Neural cell (in vitro differentiated cells): ENCODE measurements at regions not wholly inside any gene's neighbourhood (a gene's known extent, or its start where the extent isn't known, plus 50 kb on each side); places are given as distances from the start of the nearest gene placed in this dataset.

Experiments
- H2AFZ ChIP-seq: fragments of 200-600, 300-800 bp; sonication (generic), shearing (Covaris generic); 2 replicates; pipeline ENCODE4 v1.6.0; 2014; ENCODE audit warnings: low read depth, mild to moderate bottlenecking, antibody characterized with exemption, low read length, moderate library complexity
- H3F3A ChIP-seq: fragments of 200-600 bp; shearing (Covaris generic); 2 replicates; pipeline ENCODE4 v1.6.1; 2016; ENCODE audit warnings: mild to moderate bottlenecking, moderate library complexity, mixed read lengths, antibody characterized with exemption, low read length; ENCODE audit not compliant: insufficient read depth, poor library complexity, severe bottlenecking
- H3K27ac ChIP-seq: fragments of 200-600, 300-800 bp; sonication (generic), shearing (Covaris generic); 2 replicates; pipeline ENCODE4 v1.5.1; 2014; ENCODE audit warnings: mild to moderate bottlenecking, low read length, moderate library complexity
- H3K27me3 ChIP-seq: fragments of 300-800, 200-600 bp; sonication (generic), shearing (Covaris generic); 2 replicates; pipeline ENCODE4 v1.6.0; 2014; ENCODE audit warnings: mild to moderate bottlenecking, low read depth, low read length, moderate library complexity; ENCODE audit not compliant: insufficient read depth
- H3K36me3 ChIP-seq: fragments of 300-800, 200-600 bp; sonication (generic), shearing (Covaris generic); 2 replicates; pipeline ENCODE4 v1.5.1; 2014; ENCODE audit warnings: mild to moderate bottlenecking, antibody characterized with exemption, low read length, moderate library complexity; ENCODE audit not compliant: insufficient read depth
- H3K4me2 ChIP-seq: fragments of 300-800, 200-600 bp; sonication (generic), shearing (Covaris generic); 2 replicates; pipeline ENCODE4 v1.6.0; 2014; ENCODE audit warnings: mild to moderate bottlenecking, low read length
- H3K4me3 ChIP-seq: fragments of 300-800, 200-600 bp; sonication (generic), shearing (Covaris generic); 2 replicates; pipeline ENCODE4 v1.5.1; 2014; ENCODE audit warnings: mild to moderate bottlenecking, low read length, moderate library complexity
- H3K79me2 ChIP-seq: fragments of 200-600 bp; shearing (Covaris generic); replicated peaks from 2 replicates; pipeline ENCODE4 v1.6.0; 2014; ENCODE audit warnings: mild to moderate bottlenecking, low read length, moderate library complexity; ENCODE audit not compliant: insufficient read depth
- H3K9ac ChIP-seq: fragments of 300-800, 200-600 bp; sonication (generic), shearing (Covaris generic); 2 replicates; pipeline ENCODE4 v1.6.1; 2016; ENCODE audit warnings: mild to moderate bottlenecking, low read length, mixed read lengths
- H3K9me2 ChIP-seq: fragments of 200-600 bp; shearing (Covaris generic); 2 replicates; pipeline ENCODE4 v1.6.1; 2016; ENCODE audit warnings: mild to moderate bottlenecking, low read length, mixed read lengths; ENCODE audit not compliant: insufficient read depth
- H3K9me3 ChIP-seq: fragments of 200-600, 300-800 bp; sonication (generic), shearing (Covaris generic); 2 replicates; pipeline ENCODE4 v1.6.1; 2016; ENCODE audit warnings: mild to moderate bottlenecking, mixed run types, low read length, moderate library complexity, mixed read lengths
- H4K20me1 ChIP-seq: fragments of 200-600 bp; shearing (Covaris generic); 2 replicates; pipeline ENCODE4 v1.6.1; 2016; ENCODE audit warnings: mild to moderate bottlenecking, mixed run types; ENCODE audit not compliant: insufficient read depth
- EP300 ChIP-seq: fragments of 450-650 bp; conservative IDR thresholded peaks from 2 replicates; pipeline ENCODE4 v1.6.1; 2014; ENCODE audit warnings: antibody characterized with exemption, mild to moderate bottlenecking, moderate library complexity; ENCODE audit not compliant: poor library complexity, severe bottlenecking
- EZH2 ChIP-seq: fragments of 200-600, 300-800 bp; shearing (Covaris generic), sonication (generic); IDR thresholded peaks from 2 replicates; pipeline ENCODE4 v1.6.1; 2014; ENCODE audit warnings: antibody characterized with exemption, low read length, borderline replicate concordance, mild to moderate bottlenecking; ENCODE audit not compliant: insufficient read depth, poor library complexity, severe bottlenecking
- MXI1 ChIP-seq: fragments of 450-650 bp; conservative IDR thresholded peaks from 2 replicates; pipeline ENCODE4 v1.6.1; 2014; ENCODE audit warnings: antibody characterized with exemption, mild to moderate bottlenecking; ENCODE audit not compliant: poor library complexity, severe bottlenecking
- POLR2AphosphoS5 ChIP-seq: IDR thresholded peaks from 2 replicates; pipeline ENCODE4 v1.6.1; 2012
- RAD21 ChIP-seq: fragments of 450-650 bp; conservative IDR thresholded peaks from 2 replicates; pipeline ENCODE4 v1.6.1; 2014; ENCODE audit warnings: antibody characterized with exemption, mild to moderate bottlenecking, moderate library complexity
- REST ChIP-seq: IDR thresholded peaks from 2 replicates; pipeline ENCODE4 v1.6.1; 2012; ENCODE audit warnings: borderline replicate concordance
- SMC3 ChIP-seq: fragments of 450-650 bp; conservative IDR thresholded peaks from 2 replicates; pipeline ENCODE4 v1.6.1; 2014; ENCODE audit warnings: antibody characterized with exemption, mild to moderate bottlenecking, moderate library complexity; ENCODE audit not compliant: poor library complexity
- TAF1 ChIP-seq: IDR thresholded peaks from 2 replicates; pipeline ENCODE4 v1.6.1; 2012; ENCODE audit warnings: low read depth
- TF ChIP-seq, protein P1 (sequence below): fragments of 450-650 bp; IDR thresholded peaks from 2 replicates; pipeline ENCODE4 v1.5.1; 2014; ENCODE audit warnings: antibody characterized with exemption, mild to moderate bottlenecking, moderate library complexity; ENCODE audit not compliant: poor library complexity, severe bottlenecking

- no peaks in the 10 kb centered on the region for H3K9me3 ChIP-seq
- no peak overlapping the region for H3K4me3 ChIP-seq
- no peak overlapping the region for H2AFZ ChIP-seq
- TF ChIP-seq REST: no peak
- no peak overlapping the region for H3K9ac ChIP-seq
- no peaks in the 10 kb centered on the region for H3K27me3 ChIP-seq
- no peaks in the 10 kb centered on the region for H4K20me1 ChIP-seq
- H3K79me2 ChIP-seq: no peaks in the 10 kb centered on the region
- no peaks in the 10 kb centered on the region for H3F3A ChIP-seq
- no peak overlapping the region for H3K27ac ChIP-seq
- no peaks in the 10 kb centered on the region for H3K36me3 ChIP-seq
- H3K4me2 ChIP-seq: no peak overlapping the region
- H3K9me2 ChIP-seq: no peaks in the 10 kb centered on the region
Observed at GRCh38 chr3:35931867-35932266, 292.5 kb downstream of the ARPP21 start.

DNA sequence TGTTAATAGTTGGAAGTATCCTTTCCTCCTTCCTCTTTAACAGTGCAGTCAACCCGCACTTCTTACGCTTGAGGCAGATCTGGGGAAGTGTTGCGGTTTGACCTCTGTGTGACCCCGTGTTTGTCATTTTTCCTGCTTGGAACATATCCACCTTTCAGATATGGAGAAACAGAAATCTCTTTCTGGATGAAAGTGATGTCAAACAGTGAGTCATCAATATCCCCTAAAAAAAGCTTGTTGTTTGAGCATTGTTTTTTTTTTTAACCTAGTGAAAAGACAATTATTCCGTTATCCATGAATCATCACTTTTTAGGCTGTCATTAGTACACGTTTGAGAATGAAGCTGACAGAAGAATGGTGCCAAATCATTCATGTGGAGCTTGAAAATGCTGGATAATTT is 293.7 kb downstream of the ARPP21 start:
- Histone ChIP-seq H3K27ac (peak overlapping the region; percentile 68), H3K36me3 (no peaks in the 10 kb centered on the region), H3K79me2 (no peaks in the 10 kb centered on the region), H3K9me3 (no peaks in the 10 kb centered on the region), H3K9me2 (no peaks in the 10 kb centered on the region), H3K4me3 (peak overlapping the region; percentile 17), H3F3A (no peaks in the 10 kb centered on the region), H3K27me3 (no peaks in the 10 kb centered on the region), H4K20me1 (no peaks in the 10 kb centered on the region), H3K9ac (no peak overlapping the region), H3K4me2 (no peak overlapping the region), H2AFZ (no peak overlapping the region)
- TF ChIP-seq REST (peak; percentile 86), RAD21 (no peak), SMC3 (peak; percentile 16), EP300 (peak; percentile 88), MXI1 (peak; percentile 18), TAF1 (no peak), EZH2 (no peak), POLR2AphosphoS5 (peak; percentile 62)
- TF ChIP-seq, protein P1, sequence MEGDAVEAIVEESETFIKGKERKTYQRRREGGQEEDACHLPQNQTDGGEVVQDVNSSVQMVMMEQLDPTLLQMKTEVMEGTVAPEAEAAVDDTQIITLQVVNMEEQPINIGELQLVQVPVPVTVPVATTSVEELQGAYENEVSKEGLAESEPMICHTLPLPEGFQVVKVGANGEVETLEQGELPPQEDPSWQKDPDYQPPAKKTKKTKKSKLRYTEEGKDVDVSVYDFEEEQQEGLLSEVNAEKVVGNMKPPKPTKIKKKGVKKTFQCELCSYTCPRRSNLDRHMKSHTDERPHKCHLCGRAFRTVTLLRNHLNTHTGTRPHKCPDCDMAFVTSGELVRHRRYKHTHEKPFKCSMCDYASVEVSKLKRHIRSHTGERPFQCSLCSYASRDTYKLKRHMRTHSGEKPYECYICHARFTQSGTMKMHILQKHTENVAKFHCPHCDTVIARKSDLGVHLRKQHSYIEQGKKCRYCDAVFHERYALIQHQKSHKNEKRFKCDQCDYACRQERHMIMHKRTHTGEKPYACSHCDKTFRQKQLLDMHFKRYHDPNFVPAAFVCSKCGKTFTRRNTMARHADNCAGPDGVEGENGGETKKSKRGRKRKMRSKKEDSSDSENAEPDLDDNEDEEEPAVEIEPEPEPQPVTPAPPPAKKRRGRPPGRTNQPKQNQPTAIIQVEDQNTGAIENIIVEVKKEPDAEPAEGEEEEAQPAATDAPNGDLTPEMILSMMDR: no peak
